Esophagus squamous epithelium (tissue), 4 donors: ENCODE measurements at regions not wholly inside any gene's neighbourhood (a gene's known extent, or its start where the extent isn't known, plus 50 kb on each side); places are given as distances from the start of the nearest gene placed in this dataset.

Experiments
- POLR2A ChIP-seq, 4 donors: fragments of 450-650 bp; IDR thresholded peaks; one replicate each; pipeline ENCODE4 v1.6.1; 2017; ENCODE audit warnings: antibody characterized with exemption in 4 of 4, mild to moderate bottlenecking in 4 of 4, moderate library complexity in 3 of 4
- TF ChIP-seq, protein P1 (sequence below), 6 experiments: fragments of 450-650 bp in 4 of 6; fragments of 200-600 bp in 2 of 6; sonication (generic) in 2 of 6; IDR thresholded peaks; one replicate each; pipeline ENCODE4 v1.5.1; 2016 to 2019; ENCODE audit warnings: antibody characterized with exemption in 6 of 6, mild to moderate bottlenecking in 4 of 6, moderate library complexity in 4 of 6

DNA sequence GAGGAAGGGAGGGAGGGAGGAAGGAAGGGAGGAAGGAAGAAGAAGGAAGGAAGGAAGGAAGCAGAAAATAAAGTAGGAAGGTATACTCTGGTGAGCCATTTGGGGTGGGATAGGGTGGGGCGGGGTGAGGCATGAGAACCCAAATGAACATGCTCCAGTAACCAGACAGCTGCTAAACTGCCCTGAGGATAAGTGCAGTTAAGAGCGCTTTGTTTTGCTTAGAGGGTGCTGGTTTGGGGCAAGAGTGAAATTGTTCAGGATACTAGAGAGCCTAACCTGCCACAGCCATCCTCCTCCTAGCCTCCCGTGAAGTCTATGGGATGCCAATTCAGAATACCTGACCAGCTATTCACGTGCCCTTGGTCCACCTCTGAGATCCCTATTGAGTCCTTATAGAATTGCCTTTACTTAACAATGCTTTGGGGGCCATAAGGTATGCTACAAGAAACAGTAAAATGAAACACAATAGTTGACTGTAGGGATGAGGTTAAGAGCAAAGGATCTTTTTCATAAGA, 59.0 kb upstream of the ATF3 start:
- TF ChIP-seq, protein P1, sequence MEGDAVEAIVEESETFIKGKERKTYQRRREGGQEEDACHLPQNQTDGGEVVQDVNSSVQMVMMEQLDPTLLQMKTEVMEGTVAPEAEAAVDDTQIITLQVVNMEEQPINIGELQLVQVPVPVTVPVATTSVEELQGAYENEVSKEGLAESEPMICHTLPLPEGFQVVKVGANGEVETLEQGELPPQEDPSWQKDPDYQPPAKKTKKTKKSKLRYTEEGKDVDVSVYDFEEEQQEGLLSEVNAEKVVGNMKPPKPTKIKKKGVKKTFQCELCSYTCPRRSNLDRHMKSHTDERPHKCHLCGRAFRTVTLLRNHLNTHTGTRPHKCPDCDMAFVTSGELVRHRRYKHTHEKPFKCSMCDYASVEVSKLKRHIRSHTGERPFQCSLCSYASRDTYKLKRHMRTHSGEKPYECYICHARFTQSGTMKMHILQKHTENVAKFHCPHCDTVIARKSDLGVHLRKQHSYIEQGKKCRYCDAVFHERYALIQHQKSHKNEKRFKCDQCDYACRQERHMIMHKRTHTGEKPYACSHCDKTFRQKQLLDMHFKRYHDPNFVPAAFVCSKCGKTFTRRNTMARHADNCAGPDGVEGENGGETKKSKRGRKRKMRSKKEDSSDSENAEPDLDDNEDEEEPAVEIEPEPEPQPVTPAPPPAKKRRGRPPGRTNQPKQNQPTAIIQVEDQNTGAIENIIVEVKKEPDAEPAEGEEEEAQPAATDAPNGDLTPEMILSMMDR (IDR thresholded peaks at IDR 0.05): no peak
- no peak for TF ChIP-seq POLR2A (IDR thresholded peaks at IDR 0.05)
